ENCODE measurements at regions not wholly inside any gene's neighbourhood (a gene's known extent, or its start where the extent isn't known, plus 50 kb on each side); places are given as distances from the start of the nearest gene placed in this dataset.

DNA sequence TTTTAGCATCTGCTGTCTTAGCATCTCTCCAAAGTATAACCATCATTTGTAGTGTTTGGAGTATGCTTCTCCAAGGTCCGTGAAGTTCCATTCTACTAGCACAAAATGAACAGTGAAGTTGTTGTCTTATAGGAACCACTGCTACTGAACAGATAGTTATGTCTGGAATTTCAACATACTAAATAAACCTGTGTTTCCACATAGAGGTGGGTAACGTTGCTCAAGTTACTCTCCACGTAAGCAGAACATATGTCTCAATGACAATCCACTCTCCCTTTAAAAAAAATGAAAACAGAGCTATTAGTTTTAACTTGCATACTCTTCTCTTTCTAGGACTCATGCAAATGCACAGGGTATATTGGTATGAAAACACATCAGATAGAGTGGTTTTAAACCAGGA is 184.3 kb upstream of the TRPC4 start:
- no peak overlapping the region for H3K9ac ChIP-seq (ENCODE audit: low read depth, low read length)
- no peaks in the 10 kb centered on the region for H3K27me3 ChIP-seq (ENCODE audit: control insufficient read depth, insufficient read depth, low read length)
- no peaks in the 10 kb centered on the region for H3K36me3 ChIP-seq (ENCODE audit: control insufficient read depth, insufficient read depth, low read length)
- H3K9me3 ChIP-seq (ENCODE audit: control insufficient read depth, insufficient read depth, low read length), result no peaks in the 10 kb centered on the region
- H3K4me1 ChIP-seq (ENCODE audit: control insufficient read depth, insufficient read depth, low read length), result no peaks in the 10 kb centered on the region
- H3K4me3 ChIP-seq (ENCODE audit: low read depth, low read length), result no peak overlapping the region

DNA sequence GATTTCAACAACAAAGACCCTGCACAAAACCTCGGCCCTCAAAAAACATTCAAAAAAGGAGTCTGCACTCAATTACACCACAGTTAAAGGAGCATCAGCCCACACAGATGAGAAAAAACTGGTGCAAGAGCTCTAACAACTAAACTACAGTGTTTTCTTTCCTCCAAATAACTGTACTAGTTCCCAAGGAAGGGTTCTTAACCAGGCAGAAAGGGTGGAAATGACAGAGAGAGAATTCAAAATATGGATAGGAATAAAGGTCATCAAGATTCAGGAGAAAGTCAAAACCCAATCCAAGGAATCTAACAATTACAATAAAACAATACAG is 176.4 kb upstream of the TRPC4 start:
- H3K36me3 ChIP-seq (ENCODE audit: control insufficient read depth, insufficient read depth, low read length), result no peaks in the 10 kb centered on the region
- no peak overlapping the region for H3K9ac ChIP-seq (ENCODE audit: low read depth, low read length)
- H3K4me3 ChIP-seq (ENCODE audit: low read depth, low read length), result no peak overlapping the region
- no peaks in the 10 kb centered on the region for H3K9me3 ChIP-seq (ENCODE audit: control insufficient read depth, insufficient read depth, low read length)
- no peaks in the 10 kb centered on the region for H3K27me3 ChIP-seq (ENCODE audit: control insufficient read depth, insufficient read depth, low read length)
- no peaks in the 10 kb centered on the region for H3K4me1 ChIP-seq (ENCODE audit: control insufficient read depth, insufficient read depth, low read length)

DNA sequence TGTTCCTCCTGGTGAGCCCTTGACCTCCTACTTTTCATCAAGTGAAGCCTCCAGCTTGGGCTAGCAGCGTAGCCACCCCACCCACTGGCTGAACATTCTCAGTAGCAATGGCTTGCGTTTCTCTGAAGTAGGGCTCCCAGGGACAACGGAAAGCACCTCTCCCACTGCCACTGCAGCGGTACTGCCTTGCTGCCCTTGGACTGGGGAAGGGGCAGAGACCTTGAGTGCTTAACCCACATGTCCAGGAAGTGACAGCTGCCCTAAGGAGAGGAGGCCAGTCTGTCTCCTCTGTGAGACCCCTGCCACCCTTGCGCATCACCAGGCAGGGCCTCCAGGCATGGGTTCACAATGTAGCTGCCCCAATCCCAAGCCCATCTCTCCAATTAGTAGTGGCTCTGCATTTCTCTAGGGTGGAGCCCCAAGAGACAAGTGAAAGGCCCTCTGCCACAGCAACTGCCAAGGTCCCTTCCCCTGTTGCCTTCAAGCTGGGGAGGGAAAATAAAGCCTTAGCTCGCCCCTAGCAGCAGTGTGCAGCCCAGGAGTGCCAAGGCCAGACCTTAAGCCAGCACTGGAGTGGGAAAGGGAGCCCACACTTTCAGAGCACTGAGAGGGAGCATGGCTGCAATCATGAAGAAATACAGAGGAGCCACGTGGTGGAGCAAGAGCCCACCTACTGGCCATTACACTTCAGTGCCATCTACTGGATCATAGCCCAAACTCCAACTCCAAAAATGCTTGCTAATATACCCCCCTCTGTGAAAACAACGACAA is 175.9 kb upstream of the TRPC4 start:
- no peaks in the 10 kb centered on the region for H3K36me3 ChIP-seq (ENCODE audit: control insufficient read depth, insufficient read depth, low read length)
- H3K4me3 ChIP-seq (ENCODE audit: low read depth, low read length), result no peak overlapping the region
- no peaks in the 10 kb centered on the region for H3K4me1 ChIP-seq (ENCODE audit: control insufficient read depth, insufficient read depth, low read length)
- no peaks in the 10 kb centered on the region for H3K27me3 ChIP-seq (ENCODE audit: control insufficient read depth, insufficient read depth, low read length)
- no peak overlapping the region for H3K9ac ChIP-seq (ENCODE audit: low read depth, low read length)
- H3K9me3 ChIP-seq (ENCODE audit: control insufficient read depth, insufficient read depth, low read length), result no peaks in the 10 kb centered on the region

DNA sequence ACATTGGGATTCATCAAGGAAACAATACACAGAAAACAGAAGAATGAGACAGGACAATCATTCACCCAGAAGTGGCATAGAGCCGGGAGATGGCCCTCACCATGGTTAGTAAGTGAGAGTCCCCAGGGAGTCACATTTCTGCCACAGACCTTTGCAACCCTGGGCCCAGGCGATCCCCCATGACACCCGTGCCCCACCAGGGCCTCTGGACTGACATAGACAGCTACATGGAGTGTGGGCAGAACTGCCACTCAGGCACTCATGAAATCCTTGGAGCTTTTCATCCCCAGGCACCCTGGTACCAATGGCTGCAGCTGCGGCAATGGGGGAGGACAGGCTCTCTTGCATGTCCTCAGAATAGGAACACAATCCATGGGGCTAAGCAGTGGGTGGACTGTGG is 174.5 kb upstream of the TRPC4 start:
- Histone ChIP-seq H3K9ac (ENCODE audit: low read depth, low read length) (no peak overlapping the region), H3K27me3 (ENCODE audit: control insufficient read depth, insufficient read depth, low read length) (no peaks in the 10 kb centered on the region), H3K4me1 (ENCODE audit: control insufficient read depth, insufficient read depth, low read length) (no peaks in the 10 kb centered on the region), H3K9me3 (ENCODE audit: control insufficient read depth, insufficient read depth, low read length) (no peaks in the 10 kb centered on the region), H3K36me3 (ENCODE audit: control insufficient read depth, insufficient read depth, low read length) (no peaks in the 10 kb centered on the region), H3K4me3 (ENCODE audit: low read depth, low read length) (no peak overlapping the region)

DNA sequence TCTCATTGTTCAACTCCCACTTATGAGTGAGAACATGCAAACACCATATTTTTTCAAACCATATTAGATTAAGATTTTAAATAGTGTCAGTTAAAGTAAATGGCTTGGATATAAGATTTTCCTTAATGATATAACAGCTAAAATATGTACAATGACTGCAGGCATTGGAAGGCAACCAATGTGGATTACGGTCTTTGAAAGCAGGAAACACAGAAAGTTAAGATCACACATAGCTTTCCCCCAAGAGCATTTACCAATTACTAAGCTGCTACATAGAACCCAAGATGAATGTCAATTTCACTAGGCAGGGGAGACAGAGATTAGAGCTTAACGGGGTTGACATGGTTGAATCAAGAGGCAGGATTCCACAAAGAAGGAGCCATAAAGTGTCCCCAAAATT is 173.2 kb upstream of the TRPC4 start:
- Histone ChIP-seq H3K27me3 (ENCODE audit: control insufficient read depth, insufficient read depth, low read length) (no peaks in the 10 kb centered on the region), H3K36me3 (ENCODE audit: control insufficient read depth, insufficient read depth, low read length) (no peaks in the 10 kb centered on the region), H3K4me1 (ENCODE audit: control insufficient read depth, insufficient read depth, low read length) (no peaks in the 10 kb centered on the region), H3K9me3 (ENCODE audit: control insufficient read depth, insufficient read depth, low read length) (no peaks in the 10 kb centered on the region), H3K9ac (ENCODE audit: low read depth, low read length) (no peak overlapping the region), H3K4me3 (ENCODE audit: low read depth, low read length) (no peak overlapping the region)

DNA sequence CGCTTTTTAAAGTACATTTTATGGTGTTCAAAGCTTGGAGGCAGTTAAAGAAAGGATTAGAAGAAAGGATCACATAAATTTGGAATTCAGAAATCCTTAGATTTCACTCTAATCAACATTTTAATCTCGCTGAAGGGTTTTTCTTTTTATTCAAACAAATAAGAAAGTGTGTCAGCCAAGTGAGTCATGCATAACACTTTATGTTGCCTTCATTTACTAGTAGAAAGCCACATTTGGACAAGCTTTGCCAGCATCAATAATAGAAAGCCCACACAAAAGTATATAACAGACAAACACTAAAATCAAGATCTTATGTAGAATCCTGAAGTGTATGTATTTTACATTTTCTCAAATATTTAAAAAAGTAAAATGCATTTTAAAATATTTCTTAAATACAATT is 154.9 kb upstream of the TRPC4 start:
- Histone ChIP-seq H3K9ac (ENCODE audit: low read depth, low read length) (no peak overlapping the region), H3K27me3 (ENCODE audit: control insufficient read depth, insufficient read depth, low read length) (no peaks in the 10 kb centered on the region), H3K9me3 (ENCODE audit: control insufficient read depth, insufficient read depth, low read length) (no peaks in the 10 kb centered on the region), H3K4me3 (ENCODE audit: low read depth, low read length) (no peak overlapping the region), H3K4me1 (ENCODE audit: control insufficient read depth, insufficient read depth, low read length) (no peaks in the 10 kb centered on the region), H3K36me3 (ENCODE audit: control insufficient read depth, insufficient read depth, low read length) (no peaks in the 10 kb centered on the region)

DNA sequence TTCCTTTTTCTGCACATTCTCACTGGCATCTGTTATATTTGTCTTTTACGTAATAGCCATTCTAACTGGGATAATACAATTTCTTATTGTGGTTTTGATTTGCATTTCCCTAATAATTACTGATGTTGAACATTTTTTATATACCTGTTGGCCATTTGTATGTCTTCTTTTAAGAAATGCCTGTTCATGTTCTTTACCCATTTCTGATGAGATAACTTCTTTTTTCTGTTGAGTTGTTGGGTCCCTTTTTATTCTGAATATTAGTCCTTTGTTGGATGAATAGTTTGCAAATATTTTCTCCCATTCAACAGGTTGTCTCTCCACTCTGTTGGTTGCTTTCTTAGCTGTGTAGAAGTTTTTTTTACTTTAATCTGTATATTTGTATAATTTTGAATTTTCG is 147.7 kb upstream of the TRPC4 start:
- Histone ChIP-seq H3K27me3 (ENCODE audit: control insufficient read depth, insufficient read depth, low read length) (no peaks in the 10 kb centered on the region), H3K36me3 (ENCODE audit: control insufficient read depth, insufficient read depth, low read length) (no peaks in the 10 kb centered on the region), H3K4me3 (ENCODE audit: low read depth, low read length) (no peak overlapping the region), H3K4me1 (ENCODE audit: control insufficient read depth, insufficient read depth, low read length) (no peaks in the 10 kb centered on the region), H3K9me3 (ENCODE audit: control insufficient read depth, insufficient read depth, low read length) (no peaks in the 10 kb centered on the region), H3K9ac (ENCODE audit: low read depth, low read length) (no peak overlapping the region)

DNA sequence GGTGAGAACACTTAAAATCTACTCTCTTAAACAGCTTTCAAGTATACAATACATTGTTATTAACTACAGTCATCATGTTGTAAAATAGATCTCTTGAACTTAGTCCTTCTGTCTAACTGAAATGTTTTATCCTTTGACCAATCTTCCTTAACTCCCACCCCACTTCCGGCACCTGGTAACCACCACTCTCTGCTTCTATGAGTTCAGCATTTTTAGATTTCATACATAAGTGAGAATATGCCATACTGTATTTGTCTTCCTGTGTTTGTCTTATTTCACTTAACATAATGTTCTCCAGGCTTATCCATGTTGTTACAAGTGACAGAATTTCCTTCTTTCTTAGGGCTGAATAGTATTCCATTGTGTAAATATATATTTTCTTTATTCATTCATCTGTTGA is 144.1 kb upstream of the TRPC4 start:
- H3K36me3 ChIP-seq (ENCODE audit: control insufficient read depth, insufficient read depth, low read length), result no peaks in the 10 kb centered on the region
- no peaks in the 10 kb centered on the region for H3K4me1 ChIP-seq (ENCODE audit: control insufficient read depth, insufficient read depth, low read length)
- H3K9ac ChIP-seq (ENCODE audit: low read depth, low read length), result no peak overlapping the region
- no peak overlapping the region for H3K4me3 ChIP-seq (ENCODE audit: low read depth, low read length)
- no peaks in the 10 kb centered on the region for H3K27me3 ChIP-seq (ENCODE audit: control insufficient read depth, insufficient read depth, low read length)
- no peaks in the 10 kb centered on the region for H3K9me3 ChIP-seq (ENCODE audit: control insufficient read depth, insufficient read depth, low read length)

DNA sequence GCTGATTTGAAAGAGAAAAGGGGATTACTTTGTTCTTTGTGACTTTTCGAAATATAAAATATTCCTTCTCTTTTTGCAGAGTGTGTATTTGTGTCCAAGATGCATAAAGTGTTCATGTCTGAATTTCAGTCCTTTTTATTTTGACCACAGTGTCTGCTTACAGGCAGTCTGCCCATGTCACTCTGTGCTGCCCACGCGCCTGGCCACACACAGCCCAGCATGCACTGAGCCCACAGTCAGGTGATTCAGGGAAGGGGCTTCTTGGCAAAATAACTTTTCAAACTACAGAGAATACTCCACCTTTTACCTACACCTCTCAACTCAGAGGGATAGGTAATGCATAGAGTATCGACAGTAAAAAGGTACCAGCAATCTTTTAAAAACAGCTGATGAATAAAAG is 142.5 kb upstream of the TRPC4 start:
- no peak overlapping the region for H3K9ac ChIP-seq (ENCODE audit: low read depth, low read length)
- no peaks in the 10 kb centered on the region for H3K9me3 ChIP-seq (ENCODE audit: control insufficient read depth, insufficient read depth, low read length)
- no peaks in the 10 kb centered on the region for H3K36me3 ChIP-seq (ENCODE audit: control insufficient read depth, insufficient read depth, low read length)

DNA sequence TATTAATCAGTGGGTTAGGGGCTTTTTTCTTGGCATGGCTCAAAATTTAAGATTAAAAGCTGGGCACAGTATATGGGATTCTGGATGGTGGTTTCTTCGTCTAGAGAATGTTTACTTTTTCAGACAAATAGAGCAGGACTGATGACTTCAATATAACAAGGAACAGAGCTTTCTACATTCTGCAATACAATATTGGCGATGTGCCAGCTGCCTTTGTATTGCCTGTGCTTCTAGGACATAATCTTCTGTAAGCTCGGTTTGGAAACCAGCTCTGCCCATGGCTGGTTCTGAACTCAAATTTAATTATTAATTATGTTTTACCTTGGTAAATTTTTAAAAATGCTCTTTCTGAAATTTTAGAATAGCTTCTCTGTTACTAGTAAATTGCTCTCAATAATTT is 139.1 kb upstream of the TRPC4 start:
- Histone ChIP-seq H3K4me3 (ENCODE audit: low read depth, low read length) (no peak overlapping the region), H3K27me3 (ENCODE audit: control insufficient read depth, insufficient read depth, low read length) (no peaks in the 10 kb centered on the region), H3K9me3 (ENCODE audit: control insufficient read depth, insufficient read depth, low read length) (no peaks in the 10 kb centered on the region), H3K36me3 (ENCODE audit: control insufficient read depth, insufficient read depth, low read length) (no peaks in the 10 kb centered on the region), H3K4me1 (ENCODE audit: control insufficient read depth, insufficient read depth, low read length) (no peaks in the 10 kb centered on the region), H3K9ac (ENCODE audit: low read depth, low read length) (no peak overlapping the region)

More for the DNA sequence above, 142.5 kb upstream of the TRPC4 start:
- Histone ChIP-seq H3K4me3 (ENCODE audit: low read depth, low read length) (no peak overlapping the region), H3K27me3 (ENCODE audit: control insufficient read depth, insufficient read depth, low read length) (no peaks in the 10 kb centered on the region), H3K4me1 (ENCODE audit: control insufficient read depth, insufficient read depth, low read length) (no peaks in the 10 kb centered on the region)

DNA sequence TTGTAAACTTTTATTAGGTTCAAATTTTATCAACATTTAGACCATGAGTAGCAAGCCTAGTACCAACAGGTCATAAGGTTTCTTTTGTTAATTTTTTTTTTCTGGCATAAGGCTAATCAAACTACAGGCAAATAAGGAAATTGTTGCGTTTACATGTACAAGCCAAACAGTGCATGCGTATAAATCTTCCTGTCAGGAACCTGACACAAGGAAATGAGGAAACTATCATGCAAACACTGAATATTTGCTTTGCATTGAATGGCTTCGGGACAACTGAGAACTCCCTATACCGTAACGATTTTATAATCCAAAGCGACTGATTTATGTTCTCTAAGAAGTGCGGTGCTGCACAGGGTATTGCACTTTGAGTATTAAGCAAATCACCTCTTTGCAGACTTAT is 133.0 kb upstream of the TRPC4 start:
- Histone ChIP-seq H3K27me3 (ENCODE audit: control insufficient read depth, insufficient read depth, low read length) (no peaks in the 10 kb centered on the region), H3K9me3 (ENCODE audit: control insufficient read depth, insufficient read depth, low read length) (no peaks in the 10 kb centered on the region), H3K4me1 (ENCODE audit: control insufficient read depth, insufficient read depth, low read length) (no peaks in the 10 kb centered on the region), H3K9ac (ENCODE audit: low read depth, low read length) (no peak overlapping the region), H3K4me3 (ENCODE audit: low read depth, low read length) (no peak overlapping the region), H3K36me3 (ENCODE audit: control insufficient read depth, insufficient read depth, low read length) (no peaks in the 10 kb centered on the region)

DNA sequence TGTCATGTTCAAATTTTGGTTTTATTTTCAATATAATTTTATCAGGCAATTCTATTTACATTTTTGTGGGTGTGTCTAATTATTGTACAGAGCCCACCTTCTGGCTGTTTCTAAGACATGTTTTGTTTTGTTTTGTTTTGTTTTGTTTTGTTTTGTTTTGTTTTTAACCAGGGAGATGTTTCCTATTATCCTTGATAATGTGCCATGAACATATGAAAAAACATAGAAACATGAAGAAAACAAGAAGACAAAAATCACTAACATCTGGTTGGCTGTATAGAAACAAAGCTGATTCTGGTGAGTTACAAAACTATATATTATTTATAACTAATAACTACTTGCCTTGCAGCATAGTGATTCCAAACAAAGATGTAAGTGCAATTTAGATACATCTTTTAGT is 128.1 kb upstream of the TRPC4 start:
- Histone ChIP-seq H3K9ac (ENCODE audit: low read depth, low read length) (no peak overlapping the region), H3K36me3 (ENCODE audit: control insufficient read depth, insufficient read depth, low read length) (no peaks in the 10 kb centered on the region), H3K4me3 (ENCODE audit: low read depth, low read length) (no peak overlapping the region), H3K27me3 (ENCODE audit: control insufficient read depth, insufficient read depth, low read length) (no peaks in the 10 kb centered on the region), H3K9me3 (ENCODE audit: control insufficient read depth, insufficient read depth, low read length) (no peaks in the 10 kb centered on the region), H3K4me1 (ENCODE audit: control insufficient read depth, insufficient read depth, low read length) (no peaks in the 10 kb centered on the region)
